GM12878 (cell line): ENCODE measurements at regions not wholly inside any gene's neighbourhood (a gene's known extent, or its start where the extent isn't known, plus 50 kb on each side); places are given as distances from the start of the nearest gene placed in this dataset.

Experiments used
- ATAC-seq: fragments of 200-7000 bp; cut with Tn5 transposase; 3 replicates; pipeline ENCODE4 v1.9.1; 2020; ENCODE audit warnings: mild to moderate bottlenecking, moderate library complexity
- BruUV-seq: library from RNA; stranded (reverse); fragments of 400-500 nt; replicated peaks from 2 replicates; lab custom pipeline; 2021; lab: Mats Ljungman, UMichigan
- CTCF ChIA-PET: fragments of 300-600 bp; sonication (Branson Sonifier 250); formaldehyde crosslinking; extraction: SDS; loops from one replicate; lab custom pipeline; 2021; ENCODE audit warnings: inconsistent platforms; lab: Yijun Ruan, JAX
- POLR2A ChIA-PET: fragments of 350-600 bp; formaldehyde crosslinking; extraction: SDS; loops from one replicate; lab custom pipeline; 2021; ENCODE audit warnings: inconsistent platforms; lab: Charles Lee
- RAD21 ChIA-PET: fragments of 300-600 bp; sonication (Branson Sonifier 250); formaldehyde crosslinking; loops from one replicate; lab custom pipeline; 2023; ENCODE audit warnings: antibody characterized with exemption; ENCODE audit not compliant: unreplicated experiment; lab: Charles Lee
- SMC1A ChIA-PET: fragments of 300-600 bp; sonication (Branson Sonifier 250); formaldehyde crosslinking; loops from one replicate; lab custom pipeline; 2023; ENCODE audit not compliant: unreplicated experiment, uncharacterized antibody; lab: Charles Lee
- DNase-seq: peaks from one replicate; pipeline ENCODE4 v3.0.0-alpha.2; 2011; ENCODE audit warnings: low read depth, low spot score
- FAIRE-seq: peaks from 3 replicates; lab custom pipeline; 2011; peaks lifted over from hg19 to GRCh38; lab: Jason Lieb, UNC
- H2AFZ ChIP-seq: 2 replicates; pipeline ENCODE4 v1.6.0; 2011; ENCODE audit warnings: low read depth, low read length, control low read depth; ENCODE audit not compliant: control insufficient read depth
- H3K27ac ChIP-seq: 2 replicates; pipeline ENCODE4 v1.5.1; 2011; ENCODE audit warnings: control low read depth; ENCODE audit not compliant: control insufficient read depth, insufficient read depth
- H3K27me3 ChIP-seq, 2 experiments: replicated peaks in 1 of 2; 2 replicates each; pipeline versions ENCODE4 v1.6.0 to v1.6.1; 2011; ENCODE audit warnings: low read length in 1 of 2; ENCODE audit not compliant: control insufficient read depth in 2 of 2, insufficient read depth in 2 of 2
- H3K36me3 ChIP-seq, 2 experiments: 2 replicates each; pipeline ENCODE4 v1.5.1; 2011; ENCODE audit warnings: low read length in 1 of 2; ENCODE audit not compliant: control insufficient read depth in 2 of 2, insufficient read depth in 2 of 2
- H3K4me1 ChIP-seq: 2 replicates; pipeline ENCODE4 v1.6.1; 2011; ENCODE audit warnings: mild to moderate bottlenecking, low read length, moderate library complexity, mixed read lengths; ENCODE audit not compliant: control insufficient read depth, insufficient read depth
- H3K4me2 ChIP-seq: 2 replicates; pipeline ENCODE4 v1.6.0; 2011; ENCODE audit warnings: control low read depth; ENCODE audit not compliant: control insufficient read depth, insufficient read depth
- H3K4me3 ChIP-seq: fragments of 200-600 bp; sonication (generic); 2 replicates; pipeline ENCODE4 v1.5.1; 2016
- H3K79me2 ChIP-seq: 2 replicates; pipeline ENCODE4 v1.6.0; 2011; ENCODE audit warnings: low read length; ENCODE audit not compliant: control insufficient read depth, insufficient read depth
- H3K9ac ChIP-seq: 2 replicates; pipeline ENCODE4 v1.8.0; 2011; ENCODE audit warnings: low read length, control low read depth, mixed read lengths; ENCODE audit not compliant: control insufficient read depth, insufficient read depth
- H3K9me3 ChIP-seq: replicated peaks from 3 replicates; pipeline ENCODE4 v1.5.1; 2011; ENCODE audit warnings: mild to moderate bottlenecking, low read length; ENCODE audit not compliant: control insufficient read depth, insufficient read depth
- H4K20me1 ChIP-seq: 2 replicates; pipeline ENCODE4 v1.6.0; 2011; ENCODE audit not compliant: control insufficient read depth, insufficient read depth
- CUX1 ChIP-seq: IDR thresholded peaks from 2 replicates; pipeline ENCODE4 v1.6.1; 2012; ENCODE audit warnings: improper control_type of control experiment, low read depth, low read length; ENCODE audit not compliant: insufficient replicate concordance
- E2F4 ChIP-seq: IDR thresholded peaks from 2 replicates; pipeline ENCODE4 v1.6.1; 2012; ENCODE audit warnings: low read depth, low read length, improper control_type of control experiment
- IRF3 ChIP-seq: fragments of 450-650 bp; IDR thresholded peaks from 2 replicates; pipeline ENCODE4 v1.6.1; 2014; ENCODE audit warnings: mild to moderate bottlenecking
- MTA2 ChIP-seq: fragments of 450-650 bp; IDR thresholded peaks from 2 replicates; pipeline ENCODE4 v1.6.1; 2016; ENCODE audit warnings: low read depth, mild to moderate bottlenecking, moderate library complexity
- MYB ChIP-seq: fragments of 150-350 bp; IDR thresholded peaks from 2 replicates; pipeline ENCODE4 v1.6.1; 2014; ENCODE audit warnings: mild to moderate bottlenecking, low read depth, low read length, borderline replicate concordance
- NBN ChIP-seq: fragments of 450-650 bp; IDR thresholded peaks from 2 replicates; pipeline ENCODE4 v1.6.1; 2016
- NRF1 ChIP-seq: conservative IDR thresholded peaks from 2 replicates; pipeline ENCODE4 v1.6.1; 2011; ENCODE audit warnings: mild to moderate bottlenecking, low read depth, low read length, improper control_type of control experiment
- RFX5 ChIP-seq: IDR thresholded peaks from 2 replicates; pipeline ENCODE4 v1.6.1; 2011; ENCODE audit warnings: low read depth, low read length, improper control_type of control experiment
- SPI1 ChIP-seq: IDR thresholded peaks from 2 replicates; pipeline ENCODE4 v1.6.1; 2011; ENCODE audit warnings: low read depth, mild to moderate bottlenecking, low read length, moderate library complexity, borderline replicate concordance; ENCODE audit not compliant: insufficient read depth
- WRNIP1 ChIP-seq: IDR thresholded peaks from 2 replicates; pipeline ENCODE4 v1.6.1; 2011; ENCODE audit warnings: low read depth, low read length, improper control_type of control experiment, borderline replicate concordance
- ZNF592 ChIP-seq: fragments of 450-650 bp; IDR thresholded peaks from 2 replicates; pipeline ENCODE4 v1.6.1; 2017; ENCODE audit warnings: mild to moderate bottlenecking, moderate library complexity
- ZNF622 ChIP-seq: fragments of 450-650 bp; IDR thresholded peaks from 2 replicates; pipeline ENCODE4 v1.6.1; 2017; ENCODE audit warnings: mild to moderate bottlenecking, inconsistent platforms
- WGBS: methylation state at CpG from one replicate; pipeline ENCODE4 v1.1.6; 2016; ENCODE audit warnings: low lambda C conversion rate; ENCODE audit not compliant: insufficient replicate concordance, insufficient coverage; ENCODE audit errors: missing lambda C conversion rate; 5-methylcytosine and 5-hydroxymethylcytosine counted together
- in situ Hi-C: fragments of 300-500 bp; cut with MboI; formaldehyde crosslinking; loops from 9 replicates; pipeline ENCODE4 v1.14.3; 2018; ENCODE audit warnings: mixed read lengths
- intact Hi-C: fragments of 100-400 bp; cut with micrococcal nuclease; formaldehyde crosslinking; loops from one replicate; pipeline ENCODE4 v1.14.2; 2022; ENCODE audit not compliant: unreplicated experiment
- TF ChIP-seq, protein P1 (sequence below): IDR thresholded peaks from 2 replicates; pipeline ENCODE4 v1.6.1; 2011; ENCODE audit warnings: low read depth, mild to moderate bottlenecking, low read length, moderate library complexity, borderline replicate concordance; ENCODE audit errors: extremely low read depth

GRCh38 chr13:50283017-50283416, 267.8 kb downstream of the KCNRG start:
- ChIA-PET RAD21 (no interaction called here), POLR2A (no interaction called here), SMC1A (interaction anchor here (1.2 kb wide), 1 partner anchor 714 kb away, joined by 3 read pairs; no protein-coding TSS in a partner anchor), CTCF (interaction anchor here (0.6 to 0.7 kb wide), 3 partner anchors 9 to 525 kb away, joined by 3 read pairs; no protein-coding TSS in a partner anchor)
- ATAC-seq: no peak
- Histone ChIP-seq H3K4me1 (peaks cover 12% of the 10 kb centered on the region), H3K4me3 (no peak overlapping the region), H3K27ac (no peak overlapping the region), H3K79me2 (no peaks in the 10 kb centered on the region), H4K20me1 (no peaks in the 10 kb centered on the region), H3K4me2 (no peak overlapping the region), H2AFZ (no peak overlapping the region), H3K36me3 (no peaks in the 10 kb centered on the region), H3K9ac (no peak overlapping the region), H3K9me3 (no peaks in the 10 kb centered on the region; the same call in 2 of the 3 replicates), H3K27me3 (no peaks in the 10 kb centered on the region; a peak in 1 of 4 replicates)
- DNase-seq: no peak
- WGBS: 54% methylated on average over 2 of the region's 2 CpGs
- FAIRE-seq: no peak
- no TSS peak for BruUV-seq
- in situ Hi-C loops (no loop called here), intact Hi-C loops (no loop called here)
- TF ChIP-seq WRNIP1: no peak
- no peak for TF ChIP-seq NBN
- no peak for TF ChIP-seq NRF1
- no peak for TF ChIP-seq E2F4
- no peak for TF ChIP-seq IRF3
- TF ChIP-seq CUX1: no peak
- TF ChIP-seq SPI1: no peak
- TF ChIP-seq, protein P1, sequence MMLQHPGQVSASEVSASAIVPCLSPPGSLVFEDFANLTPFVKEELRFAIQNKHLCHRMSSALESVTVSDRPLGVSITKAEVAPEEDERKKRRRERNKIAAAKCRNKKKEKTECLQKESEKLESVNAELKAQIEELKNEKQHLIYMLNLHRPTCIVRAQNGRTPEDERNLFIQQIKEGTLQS: no peak
- TF ChIP-seq MYB: no peak
- no peak for TF ChIP-seq ZNF622
- no peak for TF ChIP-seq ZNF592
- no peak for TF ChIP-seq MTA2
- no peak for TF ChIP-seq RFX5
